Body of pancreas (tissue), 4 donors: ENCODE measurements at regions not wholly inside any gene's neighbourhood (a gene's known extent, or its start where the extent isn't known, plus 50 kb on each side); places are given as distances from the start of the nearest gene placed in this dataset.

ENCODE experiments used
- POLR2A ChIP-seq, 3 donors: fragments of 450-650 bp; IDR thresholded peaks; one replicate each; pipeline ENCODE4 v1.6.1; 2016; ENCODE audit warnings: antibody characterized with exemption in 3 of 3, mild to moderate bottlenecking in 2 of 3
- TF ChIP-seq, protein P1 (sequence below), 7 experiments: fragments of 450-650 bp in 4 of 7; fragments of 200-600 bp in 3 of 7; sonication (generic) in 3 of 7; IDR thresholded peaks; one replicate each; pipeline ENCODE4 v1.5.1; 2016 to 2019; ENCODE audit warnings: antibody characterized with exemption in 7 of 7

DNA sequence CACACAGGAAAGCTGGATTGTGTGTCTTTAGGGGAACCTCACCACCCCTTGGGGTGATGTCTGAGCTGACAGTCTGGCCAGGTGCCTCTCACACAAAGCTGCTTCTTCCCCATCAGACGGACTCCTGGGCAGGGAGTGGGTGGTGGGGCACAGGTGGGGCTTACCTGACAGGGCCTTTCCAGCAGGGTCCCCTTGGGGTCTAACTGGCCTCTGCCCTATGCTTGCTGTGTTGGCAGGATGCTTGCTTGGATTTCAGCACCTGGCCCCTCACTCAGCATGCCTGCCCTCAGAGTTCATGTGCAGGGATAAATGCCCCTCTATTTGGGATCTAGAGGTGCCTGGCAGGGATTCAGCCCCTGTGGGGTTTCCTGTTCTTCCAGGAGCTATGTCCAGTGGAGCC lies 496.9 kb upstream of the ZMIZ1 start:
- TF ChIP-seq POLR2A (IDR thresholded peaks at IDR 0.05) = no peak
- TF ChIP-seq, protein P1, sequence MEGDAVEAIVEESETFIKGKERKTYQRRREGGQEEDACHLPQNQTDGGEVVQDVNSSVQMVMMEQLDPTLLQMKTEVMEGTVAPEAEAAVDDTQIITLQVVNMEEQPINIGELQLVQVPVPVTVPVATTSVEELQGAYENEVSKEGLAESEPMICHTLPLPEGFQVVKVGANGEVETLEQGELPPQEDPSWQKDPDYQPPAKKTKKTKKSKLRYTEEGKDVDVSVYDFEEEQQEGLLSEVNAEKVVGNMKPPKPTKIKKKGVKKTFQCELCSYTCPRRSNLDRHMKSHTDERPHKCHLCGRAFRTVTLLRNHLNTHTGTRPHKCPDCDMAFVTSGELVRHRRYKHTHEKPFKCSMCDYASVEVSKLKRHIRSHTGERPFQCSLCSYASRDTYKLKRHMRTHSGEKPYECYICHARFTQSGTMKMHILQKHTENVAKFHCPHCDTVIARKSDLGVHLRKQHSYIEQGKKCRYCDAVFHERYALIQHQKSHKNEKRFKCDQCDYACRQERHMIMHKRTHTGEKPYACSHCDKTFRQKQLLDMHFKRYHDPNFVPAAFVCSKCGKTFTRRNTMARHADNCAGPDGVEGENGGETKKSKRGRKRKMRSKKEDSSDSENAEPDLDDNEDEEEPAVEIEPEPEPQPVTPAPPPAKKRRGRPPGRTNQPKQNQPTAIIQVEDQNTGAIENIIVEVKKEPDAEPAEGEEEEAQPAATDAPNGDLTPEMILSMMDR (IDR thresholded peaks at IDR 0.05) = no peak
